ENCODE measurements at regions not wholly inside any gene's neighbourhood (a gene's known extent, or its start where the extent isn't known, plus 50 kb on each side); places are given as distances from the start of the nearest gene placed in this dataset.

GRCh38 chr1:34450325-34450724 lies 273.6 kb downstream of the C1orf94 start:
- WGBS, 2 donors: 90 to 95% methylated on average over 3 of the region's 3 CpGs
- H3K4me1 ChIP-seq: no peaks in the 10 kb centered on the region
- TF ChIP-seq POLR2AphosphoS5 (IDR thresholded peaks at IDR 0.05): no peak
- no peak for TF ChIP-seq EP300 (IDR thresholded peaks at IDR 0.05)
- no peak for TF ChIP-seq POLR2A (IDR thresholded peaks at IDR 0.05)
- no peak for TF ChIP-seq CTCF (IDR thresholded peaks at IDR 0.05)
- H3K36me3 ChIP-seq: no peaks in the 10 kb centered on the region
- no peaks in the 10 kb centered on the region for H3K9me3 ChIP-seq
- no peak for DNase-seq
- intact Hi-C loops (cut with DNase I): no loop called here
- H3K4me3 ChIP-seq: no peak overlapping the region
- peaks cover 0 to 5% (median 0%) of the 10 kb centered on the region in 3 donors for H3K27me3 ChIP-seq
- no peak overlapping the region for H3K27ac ChIP-seq

DNA sequence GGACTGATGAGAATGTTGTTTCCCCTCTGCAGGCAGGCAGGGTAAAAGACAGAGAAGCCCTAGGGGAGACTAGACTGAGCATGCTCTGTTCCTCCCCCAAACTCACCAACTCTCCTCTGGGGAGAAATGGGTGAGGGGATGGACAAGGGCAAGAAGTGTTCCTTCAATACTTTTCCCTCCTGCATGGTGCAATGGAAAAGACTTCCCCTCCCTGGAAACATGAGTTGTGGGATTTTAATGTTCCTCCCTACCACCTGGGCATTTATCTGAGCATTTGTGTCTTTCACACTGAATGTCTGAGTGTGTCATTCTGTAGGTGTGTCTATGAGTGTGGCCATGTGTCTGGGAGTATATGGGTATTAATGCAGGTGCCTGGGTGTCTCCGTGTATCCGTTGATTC lies 275.7 kb downstream of the C1orf94 start:
- H3K36me3 ChIP-seq: no peaks in the 10 kb centered on the region
- no peak for TF ChIP-seq POLR2AphosphoS5 (IDR thresholded peaks at IDR 0.05)
- TF ChIP-seq EP300 (IDR thresholded peaks at IDR 0.05): no peak
- no peak for TF ChIP-seq CTCF (IDR thresholded peaks at IDR 0.05)
- H3K4me3 ChIP-seq: no peak overlapping the region
- DNase-seq: no peak
- H3K9me3 ChIP-seq: no peaks in the 10 kb centered on the region
- WGBS, 2 donors: 85 to 89% methylated on average over 2 of the region's 2 CpGs
- no peak overlapping the region for H3K27ac ChIP-seq
- intact Hi-C loops (cut with DNase I): no loop called here
- H3K4me1 ChIP-seq: no peaks in the 10 kb centered on the region
- H3K27me3 ChIP-seq: no peaks in the 10 kb centered on the region

DNA sequence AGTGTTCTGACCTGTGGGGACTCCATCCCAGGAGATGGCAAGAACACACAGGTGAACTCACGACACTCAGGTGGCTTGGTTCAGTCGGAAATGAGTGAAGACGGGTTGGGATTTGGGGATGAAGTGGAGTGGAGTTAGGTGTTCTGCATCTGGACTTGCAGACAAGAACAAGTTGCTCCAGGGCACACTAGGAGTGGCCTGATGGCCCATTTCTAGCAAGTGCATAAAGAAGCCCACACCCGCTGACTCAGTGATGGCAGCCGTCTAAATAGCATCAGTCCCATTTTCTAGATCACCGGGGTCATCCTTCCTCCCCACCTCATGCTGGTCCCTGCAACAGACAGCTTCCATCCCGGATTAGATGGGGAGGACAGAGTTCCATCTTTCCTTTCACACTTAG lies 278.4 kb downstream of the C1orf94 start:
- H3K9me3 ChIP-seq: no peaks in the 10 kb centered on the region
- intact Hi-C loops (cut with DNase I): no loop called here
- no peak overlapping the region for H3K27ac ChIP-seq
- no peak for DNase-seq
- TF ChIP-seq EP300 (IDR thresholded peaks at IDR 0.05) (no peak), CTCF (IDR thresholded peaks at IDR 0.05) (no peak), POLR2AphosphoS5 (IDR thresholded peaks at IDR 0.05) (no peak), POLR2A (IDR thresholded peaks at IDR 0.05) (no peak)
- H3K4me3 ChIP-seq: no peak overlapping the region
- no peaks in the 10 kb centered on the region for H3K36me3 ChIP-seq
- H3K27me3 ChIP-seq: no peaks in the 10 kb centered on the region
- no peaks in the 10 kb centered on the region for H3K4me1 ChIP-seq
- WGBS, 2 donors: 86 to 91% methylated on average over 7 of the region's 7 CpGs

GRCh38 chr1:34460193-34460592 lies 283.5 kb downstream of the C1orf94 start:
- Histone ChIP-seq H3K9me3 (no peaks in the 10 kb centered on the region), H3K4me3 (no peak overlapping the region), H3K27ac (no peak overlapping the region), H3K27me3 (peaks cover 0 to 4% (median 0%) of the 10 kb centered on the region in 3 donors), H3K4me1 (no peaks in the 10 kb centered on the region), H3K36me3 (no peaks in the 10 kb centered on the region)
- TF ChIP-seq CTCF (IDR thresholded peaks at IDR 0.05) (peak in 2 of 4 experiments; percentile 13 to 32), POLR2A (IDR thresholded peaks at IDR 0.05) (no peak), EP300 (IDR thresholded peaks at IDR 0.05) (no peak)
- no peak for DNase-seq
- WGBS, 2 donors: 48 to 63% methylated on average over 6 of the region's 6 CpGs
- intact Hi-C loops (cut with DNase I): no loop called here

DNA sequence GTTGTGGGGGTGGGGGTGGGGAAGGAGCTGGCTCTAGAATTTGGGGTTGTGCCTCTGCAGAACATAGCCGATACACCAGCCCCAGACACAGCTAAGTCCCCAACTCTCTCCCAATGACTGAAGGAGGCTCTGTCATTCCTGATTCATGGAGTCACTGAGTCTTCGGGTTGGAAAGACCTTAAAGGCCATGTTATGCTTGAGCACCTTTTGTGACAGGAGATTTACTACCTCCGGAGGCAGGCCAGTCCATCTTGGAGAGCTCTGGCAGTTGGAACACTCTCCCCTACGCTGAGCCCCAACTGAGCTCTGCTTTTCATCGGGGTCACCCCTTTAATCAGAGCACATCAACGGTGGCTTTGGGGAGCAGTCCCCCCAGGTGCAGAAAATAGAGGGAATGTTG lies 284.4 kb upstream of the GJB5 start:
- no peak for TF ChIP-seq EP300 (IDR thresholded peaks at IDR 0.05)
- TF ChIP-seq POLR2A (IDR thresholded peaks at IDR 0.05): no peak
- TF ChIP-seq POLR2AphosphoS5 (IDR thresholded peaks at IDR 0.05): no peak
- TF ChIP-seq CTCF (IDR thresholded peaks at IDR 0.05): no peak
- Histone ChIP-seq H3K36me3 (no peaks in the 10 kb centered on the region), H3K4me3 (no peak overlapping the region), H3K27ac (no peak overlapping the region), H3K4me1 (no peaks in the 10 kb centered on the region), H3K27me3 (peaks cover 0 to 17% (median 4%) of the 10 kb centered on the region in 3 donors), H3K9me3 (no peaks in the 10 kb centered on the region)
- DNase-seq: no peak
- WGBS, 2 donors: 33 to 34% methylated on average over 6 of the region's 6 CpGs
- intact Hi-C loops (cut with DNase I): no loop called here

Data from sigmoid colon (tissue), 6 donors.